A673 (cell line): ENCODE measurements at regions not wholly inside any gene's neighbourhood (a gene's known extent, or its start where the extent isn't known, plus 50 kb on each side); places are given as distances from the start of the nearest gene placed in this dataset.

Experiments used
- BruUV-seq: library from RNA; stranded (reverse); fragments of 400-500 nt; replicated peaks from 2 replicates; lab custom pipeline; 2021; lab: Mats Ljungman, UMichigan
- CTCF ChIA-PET: fragments of 300-600 bp; sonication (Branson Sonifier 250); formaldehyde crosslinking; loops from one replicate; lab custom pipeline; 2022; ENCODE audit warnings: antibody characterized with exemption; lab: Charles Lee
- POLR2A ChIA-PET: fragments of 300-600 bp; sonication (Branson Sonifier 250); formaldehyde crosslinking; loops from one replicate; lab custom pipeline; 2022; ENCODE audit warnings: antibody characterized with exemption; ENCODE audit not compliant: low non-redundant PET; lab: Charles Lee
- DNase-seq: peaks from one replicate; pipeline ENCODE4 v3.0.0-alpha.2; 2015; ENCODE audit warnings: low spot score
- H3K27ac ChIP-seq: fragments of 200-600 bp; sonication (generic); 2 replicates; pipeline ENCODE4 v1.5.1; 2016; ENCODE audit warnings: mixed run types, low read depth, mild to moderate bottlenecking, mixed read lengths, antibody characterized with exemption, low read length; ENCODE audit not compliant: poor library complexity, severe bottlenecking
- H3K27me3 ChIP-seq: fragments of 200-600 bp; sonication (generic); replicated peaks from 2 replicates; pipeline ENCODE4 v1.6.1; 2017; ENCODE audit warnings: mixed run types, low read depth, mild to moderate bottlenecking, mixed read lengths, antibody characterized with exemption, low read length; ENCODE audit not compliant: insufficient read depth, poor library complexity
- H3K36me3 ChIP-seq: fragments of 200-600 bp; sonication (generic); 2 replicates; pipeline ENCODE4 v1.6.1; 2016; ENCODE audit warnings: mixed run types, mild to moderate bottlenecking, mixed read lengths, antibody characterized with exemption, low read length; ENCODE audit not compliant: insufficient read depth, poor library complexity, severe bottlenecking
- H3K4me1 ChIP-seq: fragments of 200-600 bp; sonication (generic); 2 replicates; pipeline ENCODE4 v1.6.1; 2017; ENCODE audit warnings: mixed run types, mild to moderate bottlenecking, mixed read lengths, antibody characterized with exemption, low read length; ENCODE audit not compliant: insufficient read depth, poor library complexity, severe bottlenecking
- H3K4me3 ChIP-seq: fragments of 200-600 bp; sonication (generic); 2 replicates; pipeline ENCODE4 v1.5.1; 2016; ENCODE audit warnings: low read depth, mixed run types, mild to moderate bottlenecking, mixed read lengths, low read length; ENCODE audit not compliant: poor library complexity, severe bottlenecking
- H3K9me3 ChIP-seq: fragments of 200-600 bp; sonication (generic); 2 replicates; pipeline ENCODE4 v1.6.1; 2016; ENCODE audit warnings: mixed run types, low read depth, mild to moderate bottlenecking, mixed read lengths, antibody characterized with exemption, low read length; ENCODE audit not compliant: poor library complexity, severe bottlenecking
- EZH2 ChIP-seq: fragments of 200-600 bp; sonication (generic); IDR thresholded peaks from 2 replicates; pipeline ENCODE4 v1.6.1; 2017; ENCODE audit warnings: borderline replicate concordance, low read depth, mild to moderate bottlenecking, mixed read lengths, antibody characterized with exemption, low read length; ENCODE audit not compliant: poor library complexity, severe bottlenecking
- intact Hi-C: fragments of 100-400 bp; cut with micrococcal nuclease; formaldehyde crosslinking; loops from one replicate; pipeline ENCODE4 v1.10.0; 2022; ENCODE audit not compliant: unreplicated experiment
- TF ChIP-seq, protein P1 (sequence below): fragments of 300-800, 200-600 bp; sonication (generic); conservative IDR thresholded peaks from 2 replicates; pipeline ENCODE4 v1.5.1; 2017; ENCODE audit warnings: low read depth, mild to moderate bottlenecking, antibody characterized with exemption, low read length, moderate library complexity, mixed read lengths

DNA sequence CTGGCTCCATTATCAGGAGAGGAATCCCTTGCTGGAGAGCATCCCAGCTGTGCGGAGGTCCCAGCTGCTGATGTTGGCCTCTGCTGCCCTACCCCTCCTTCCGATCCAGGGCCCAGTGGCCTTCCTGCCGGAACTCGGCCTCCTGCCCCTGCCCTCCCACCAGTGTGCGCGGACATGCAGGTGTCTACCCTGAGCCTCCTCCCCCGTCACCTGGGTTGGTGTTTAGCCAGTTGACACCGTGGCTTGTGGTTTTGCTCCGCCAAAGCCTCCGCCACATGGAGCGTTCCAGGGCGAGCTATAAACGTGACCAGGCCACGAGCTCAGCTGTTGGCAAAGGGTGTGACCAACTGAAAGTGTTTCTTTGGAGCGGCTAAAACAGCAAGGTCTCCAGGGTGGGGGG, 1104.3 kb downstream of the BCL11B start:
- no peak overlapping the region for H3K4me3 ChIP-seq
- intact Hi-C loops: no loop called here
- DNase-seq: no peak
- no peaks in the 10 kb centered on the region for H3K4me1 ChIP-seq
- no peak overlapping the region for H3K27ac ChIP-seq
- POLR2A ChIA-PET: no interaction called here
- TF ChIP-seq, protein P1, sequence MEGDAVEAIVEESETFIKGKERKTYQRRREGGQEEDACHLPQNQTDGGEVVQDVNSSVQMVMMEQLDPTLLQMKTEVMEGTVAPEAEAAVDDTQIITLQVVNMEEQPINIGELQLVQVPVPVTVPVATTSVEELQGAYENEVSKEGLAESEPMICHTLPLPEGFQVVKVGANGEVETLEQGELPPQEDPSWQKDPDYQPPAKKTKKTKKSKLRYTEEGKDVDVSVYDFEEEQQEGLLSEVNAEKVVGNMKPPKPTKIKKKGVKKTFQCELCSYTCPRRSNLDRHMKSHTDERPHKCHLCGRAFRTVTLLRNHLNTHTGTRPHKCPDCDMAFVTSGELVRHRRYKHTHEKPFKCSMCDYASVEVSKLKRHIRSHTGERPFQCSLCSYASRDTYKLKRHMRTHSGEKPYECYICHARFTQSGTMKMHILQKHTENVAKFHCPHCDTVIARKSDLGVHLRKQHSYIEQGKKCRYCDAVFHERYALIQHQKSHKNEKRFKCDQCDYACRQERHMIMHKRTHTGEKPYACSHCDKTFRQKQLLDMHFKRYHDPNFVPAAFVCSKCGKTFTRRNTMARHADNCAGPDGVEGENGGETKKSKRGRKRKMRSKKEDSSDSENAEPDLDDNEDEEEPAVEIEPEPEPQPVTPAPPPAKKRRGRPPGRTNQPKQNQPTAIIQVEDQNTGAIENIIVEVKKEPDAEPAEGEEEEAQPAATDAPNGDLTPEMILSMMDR: no peak
- no peak for TF ChIP-seq EZH2
- H3K27me3 ChIP-seq: no peaks in the 10 kb centered on the region
- no peaks in the 10 kb centered on the region for H3K9me3 ChIP-seq
- no TSS peak for BruUV-seq
- no peaks in the 10 kb centered on the region for H3K36me3 ChIP-seq
- CTCF ChIA-PET: no interaction called here

DNA sequence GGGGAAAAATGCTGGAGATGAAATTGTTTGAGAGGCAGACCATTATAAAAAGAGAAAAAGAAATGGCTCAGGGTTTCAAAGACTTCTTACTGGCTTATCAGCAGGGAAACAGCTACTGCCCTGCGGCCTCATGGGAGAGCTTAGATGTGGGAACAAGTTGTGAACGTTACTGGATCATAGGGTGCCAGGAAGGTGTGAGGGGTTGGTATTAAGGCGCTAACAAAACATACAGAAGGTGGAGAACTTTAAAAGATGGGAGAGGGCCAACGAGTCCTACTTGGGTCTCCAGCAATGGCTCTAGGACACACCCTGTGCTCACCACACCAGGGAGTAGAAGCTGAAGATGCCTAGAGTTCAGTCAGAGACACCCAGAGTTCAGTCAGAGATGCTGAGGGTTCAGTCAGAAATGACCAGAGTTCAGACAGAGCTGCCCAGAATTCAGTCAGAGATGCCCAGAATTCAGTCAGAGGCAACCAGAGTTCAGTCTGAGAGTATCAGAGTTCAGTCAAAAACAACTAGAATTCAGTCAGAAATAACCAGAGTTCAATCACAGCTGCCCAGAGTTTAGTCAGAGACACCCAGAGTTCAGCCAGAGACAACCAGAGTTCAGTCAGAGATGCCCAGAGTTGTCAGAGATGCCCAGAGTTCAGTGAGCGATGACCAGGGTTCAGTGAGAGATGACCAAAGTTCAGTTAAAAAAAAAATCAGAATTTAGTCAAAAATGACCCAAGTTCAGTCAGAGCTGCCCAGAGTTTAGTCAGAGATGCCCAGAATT, 1103.6 kb downstream of the BCL11B start:
- Histone ChIP-seq H3K36me3 (no peaks in the 10 kb centered on the region), H3K9me3 (no peaks in the 10 kb centered on the region), H3K4me1 (no peaks in the 10 kb centered on the region), H3K4me3 (no peak overlapping the region), H3K27me3 (no peaks in the 10 kb centered on the region), H3K27ac (no peak overlapping the region)
- BruUV-seq: no TSS peak
- no peak for DNase-seq
- CTCF ChIA-PET: no interaction called here
- intact Hi-C loops: no loop called here
- POLR2A ChIA-PET: interaction anchor here (0.5 kb wide), 1 partner anchor 51 kb away, joined by 4 read pairs; no protein-coding TSS in a partner anchor
- no peak for TF ChIP-seq EZH2
- TF ChIP-seq, protein P1: no peak

DNA sequence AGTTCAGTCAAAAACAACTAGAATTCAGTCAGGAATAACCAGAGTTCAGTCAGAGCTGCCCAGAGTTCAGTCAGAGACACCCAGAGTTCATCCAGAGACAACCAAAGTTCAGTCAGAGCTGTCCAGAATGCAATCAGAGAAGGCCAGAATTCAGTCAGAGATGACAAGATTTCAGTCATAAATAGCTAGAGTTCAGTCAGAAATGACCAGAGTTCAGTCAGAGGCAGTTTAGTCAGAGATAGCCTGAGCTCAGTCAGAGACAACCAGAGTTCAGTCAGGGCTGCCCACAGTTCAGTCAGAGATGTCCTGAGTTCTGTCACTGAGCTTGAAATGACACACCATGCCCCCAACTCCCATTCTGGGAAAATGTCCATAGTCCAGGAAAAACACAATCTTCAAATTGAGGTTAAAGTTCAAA, 1102.8 kb downstream of the BCL11B start:
- Histone ChIP-seq H3K27ac (no peak overlapping the region), H3K9me3 (no peaks in the 10 kb centered on the region), H3K36me3 (no peaks in the 10 kb centered on the region), H3K4me3 (no peak overlapping the region), H3K4me1 (no peaks in the 10 kb centered on the region), H3K27me3 (no peaks in the 10 kb centered on the region)
- intact Hi-C loops: no loop called here
- DNase-seq: no peak
- ChIA-PET POLR2A (no interaction called here), CTCF (no interaction called here)
- no TSS peak for BruUV-seq
- TF ChIP-seq, protein P1: no peak
- TF ChIP-seq EZH2: no peak
